ENCODE measurements at regions not wholly inside any gene's neighbourhood (a gene's known extent, or its start where the extent isn't known, plus 50 kb on each side); places are given as distances from the start of the nearest gene placed in this dataset.

- Histone ChIP-seq H2BK120ac (ENCODE audit: low read depth, low read length, poor library complexity, severe bottlenecking) (no peak overlapping the region), H3K79me1 (ENCODE audit: insufficient read depth, low read depth, low read length, poor library complexity, severe bottlenecking) (no peaks in the 10 kb centered on the region), H3K27ac (ENCODE audit: insufficient read length, low read depth, low read length) (no peak overlapping the region), H3K18ac (ENCODE audit: insufficient read length, low read depth, low read length) (no peak overlapping the region), H3K23me2 (ENCODE audit: insufficient read length, low read depth, low read length, poor library complexity, severe bottlenecking) (no peaks in the 10 kb centered on the region), H2AFZ (ENCODE audit: low read length) (no peak overlapping the region), H2BK12ac (ENCODE audit: insufficient read length, low read depth, low read length) (no peak overlapping the region), H4K20me1 (ENCODE audit: control insufficient read depth, insufficient read depth, insufficient read length) (no peaks in the 10 kb centered on the region), H3K4me1 (ENCODE audit: insufficient read depth, low read length) (peaks cover 3% of the 10 kb centered on the region; the same call in 1 of the 2 replicates), H3T11ph (ENCODE audit: low read length) (no peak overlapping the region), H2BK5ac (ENCODE audit: insufficient read length, low read length) (no peak overlapping the region), H4K5ac (ENCODE audit: insufficient read length, low read depth, low read length) (no peak overlapping the region), H3K23ac (ENCODE audit: insufficient read length, low read depth, low read length) (no peak overlapping the region), H3K79me2 (ENCODE audit: insufficient read depth, low read length) (no peaks in the 10 kb centered on the region), H2BK20ac (ENCODE audit: low read depth, low read length, poor library complexity, severe bottlenecking) (no peak overlapping the region), H3K9ac (ENCODE audit: extremely low read depth, insufficient read length, low read length) (no peak overlapping the region), H4K91ac (ENCODE audit: insufficient read length, low read depth, low read length) (no peak overlapping the region), H3K4me2 (ENCODE audit: insufficient read depth, insufficient read length, low read length) (no peak overlapping the region), H3K56ac (ENCODE audit: insufficient read length, low read depth, low read length) (no peak overlapping the region), H3K14ac (ENCODE audit: insufficient read depth, low read length) (no peak overlapping the region), H4K8ac (replicated peaks; ENCODE audit: insufficient read length, low read depth, low read length) (no peak overlapping the region), H3K27me3 (ENCODE audit: insufficient read depth, low read length) (no peaks in the 10 kb centered on the region), H2AK5ac (ENCODE audit: insufficient read length, low read length) (no peak overlapping the region), H3K9me3 (ENCODE audit: control insufficient read depth, low read depth, low read length) (no peaks in the 10 kb centered on the region), H3K4ac (ENCODE audit: low read depth, low read length) (no peak overlapping the region), H2BK15ac (ENCODE audit: low read depth, low read length) (no peak overlapping the region)
- Mint-ChIP-seq H3K9me3 (no peaks in the 10 kb centered on the region; a peak in 1 of 5 replicates), H3K27me3 (ENCODE audit: low read depth) (peaks cover 5% of the 10 kb centered on the region), H3K36me3 (ENCODE audit: insufficient read depth in 1 of 3, low read depth in 3 of 3) (no peaks in the 10 kb centered on the region), H3K4me3 (no peak overlapping the region), H3K27ac (no peak overlapping the region), H3K4me1 (peaks cover 12 to 17% of the 10 kb centered on the region in 2 experiments)
- no peak for DNase-seq
- no CpG with 5 or more reads among the region's 1 CpG for WGBS (ENCODE audit: extremely low coverage, insufficient read length, low lambda C conversion rate)
- TF ChIP-seq CTCF (conservative IDR thresholded peaks at IDR 0.05): no peak
These were observed 416.1 kb downstream of the ZNF521 start for GRCh38 chr18:24935896-24936295.
